Central memory CD8-positive, alpha-beta T cell (primary cell): ENCODE measurements at regions not wholly inside any gene's neighbourhood (a gene's known extent, or its start where the extent isn't known, plus 50 kb on each side); places are given as distances from the start of the nearest gene placed in this dataset.

Experiments
- ATAC-seq: fragments of 150-1000 bp; cut with Tn5 transposase; replicated peaks from 2 replicates; pipeline ENCODE4 v1.10.0; 2022; ENCODE audit warnings: mild to moderate bottlenecking, moderate FRiP score, moderate number of reproducible peaks; ENCODE audit not compliant: poor library complexity, severe bottlenecking; ENCODE audit errors: extremely low read depth
- DNase-seq, 2 donors: peaks; one replicate each; pipeline ENCODE4 v3.0.0; 2021; ENCODE audit warnings: low spot score in 2 of 2
- H3K27ac Mint-ChIP-seq: one replicate; pipeline ENCODE4 v1.8.0; 2022; ENCODE audit warnings: low read depth, mild to moderate bottlenecking, moderate library complexity, mixed read lengths
- H3K27me3 Mint-ChIP-seq: one replicate; pipeline ENCODE4 v1.8.0; 2022; ENCODE audit warnings: mixed read lengths
- H3K36me3 Mint-ChIP-seq: one replicate; pipeline ENCODE4 v1.8.0; 2022; ENCODE audit warnings: mild to moderate bottlenecking, moderate library complexity, mixed read lengths; ENCODE audit not compliant: insufficient read depth
- H3K4me1 Mint-ChIP-seq: one replicate; pipeline ENCODE4 v1.8.0; 2022; ENCODE audit warnings: mixed read lengths
- H3K4me3 Mint-ChIP-seq: one replicate; pipeline ENCODE4 v1.8.0; 2022; ENCODE audit warnings: mild to moderate bottlenecking, moderate library complexity, mixed read lengths
- H3K9me3 Mint-ChIP-seq: one replicate; pipeline ENCODE4 v1.8.0; 2022; ENCODE audit warnings: mixed read lengths

DNA sequence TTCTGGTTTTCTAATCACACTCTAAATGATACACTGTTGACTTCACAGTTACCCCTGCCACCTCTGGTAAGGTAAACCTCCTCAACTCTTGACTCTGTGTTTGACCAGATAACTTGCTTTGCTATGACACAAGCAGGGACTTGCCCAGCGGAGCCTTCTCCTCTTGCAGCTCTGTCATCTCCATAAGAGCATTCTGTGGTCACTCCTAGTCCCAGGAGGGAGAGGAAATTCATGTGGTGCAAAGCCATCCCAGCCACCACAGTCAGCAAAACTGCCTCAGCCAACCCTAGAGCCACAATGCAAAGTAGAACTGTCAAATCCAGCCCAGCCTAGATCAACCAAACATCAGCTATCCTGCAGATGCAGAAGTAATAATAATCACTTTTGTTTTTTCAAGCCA, 144.7 kb upstream of the GADL1 start:
- H3K36me3 Mint-ChIP-seq = peaks cover 2% of the 10 kb centered on the region
- H3K4me3 Mint-ChIP-seq = no peak overlapping the region
- no peaks in the 10 kb centered on the region for H3K27me3 Mint-ChIP-seq
- ATAC-seq (no peak), DNase-seq (no peak)
- H3K9me3 Mint-ChIP-seq = peaks cover 9% of the 10 kb centered on the region
- no peak overlapping the region for H3K27ac Mint-ChIP-seq
- no peaks in the 10 kb centered on the region for H3K4me1 Mint-ChIP-seq

DNA sequence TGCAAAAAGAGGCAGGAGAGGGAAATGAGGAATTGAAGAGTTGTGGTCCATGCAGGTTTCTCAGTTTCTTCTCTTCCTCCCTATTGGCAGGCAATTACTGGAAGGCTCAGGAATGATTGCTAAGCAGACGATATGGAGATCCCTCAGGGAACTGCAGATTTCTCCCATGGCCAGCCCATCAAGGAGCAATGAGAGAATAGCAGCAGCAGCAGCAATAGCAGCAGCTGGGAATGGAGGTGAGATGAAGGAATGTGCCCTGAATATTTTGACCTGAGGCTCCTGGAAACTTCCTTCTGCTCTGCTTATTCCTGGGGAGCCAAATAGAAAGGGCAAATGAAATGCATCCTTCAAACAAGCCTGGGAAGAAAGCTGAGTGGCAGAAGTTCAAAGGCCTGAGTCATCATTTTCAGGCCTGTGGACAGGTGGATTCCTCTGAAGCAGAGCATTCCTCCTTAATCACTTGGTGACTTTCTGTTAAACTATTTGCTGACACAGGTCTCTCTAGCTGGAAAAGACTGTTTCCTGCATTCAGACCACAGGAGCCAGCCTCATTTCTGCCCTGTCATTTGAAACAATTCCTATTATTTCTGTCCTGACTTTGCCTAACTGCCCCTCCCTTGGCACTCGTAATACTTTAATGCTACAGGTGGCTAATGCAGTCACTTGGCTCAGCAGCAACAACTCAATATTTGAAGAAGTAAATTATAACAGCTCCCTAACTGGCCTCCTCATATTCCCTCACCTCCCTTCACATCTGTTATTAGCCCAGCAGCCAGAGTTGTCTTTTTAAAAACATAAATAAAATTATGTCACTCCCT, 146.9 kb upstream of the GADL1 start:
- H3K36me3 Mint-ChIP-seq = peaks cover 2% of the 10 kb centered on the region
- no peak overlapping the region for H3K27ac Mint-ChIP-seq
- no peaks in the 10 kb centered on the region for H3K4me1 Mint-ChIP-seq
- H3K9me3 Mint-ChIP-seq = peaks cover 9% of the 10 kb centered on the region
- H3K27me3 Mint-ChIP-seq = no peaks in the 10 kb centered on the region
- DNase-seq (no peak), ATAC-seq (no peak)
- H3K4me3 Mint-ChIP-seq = no peak overlapping the region

- no peak for ATAC-seq
- H3K27ac Mint-ChIP-seq = no peak overlapping the region
- H3K36me3 Mint-ChIP-seq = peaks cover 2% of the 10 kb centered on the region
- no peak overlapping the region for H3K4me3 Mint-ChIP-seq
- peaks cover 13% of the 10 kb centered on the region for H3K27me3 Mint-ChIP-seq
- H3K9me3 Mint-ChIP-seq = peaks cover 9% of the 10 kb centered on the region
- no peak for DNase-seq
- no peaks in the 10 kb centered on the region for H3K4me1 Mint-ChIP-seq
Observed at GRCh38 chr3:31043184-31043819, 148.8 kb upstream of the GADL1 start.

GRCh38 chr3:31047673-31048072, 153.2 kb upstream of the GADL1 start:
- Mint-ChIP-seq H3K4me3 (no peak overlapping the region), H3K4me1 (no peaks in the 10 kb centered on the region), H3K27ac (no peak overlapping the region), H3K36me3 (no peaks in the 10 kb centered on the region), H3K27me3 (peaks cover 26% of the 10 kb centered on the region), H3K9me3 (peaks cover 8% of the 10 kb centered on the region)
- DNase-seq (no peak), ATAC-seq (no peak)

DNA sequence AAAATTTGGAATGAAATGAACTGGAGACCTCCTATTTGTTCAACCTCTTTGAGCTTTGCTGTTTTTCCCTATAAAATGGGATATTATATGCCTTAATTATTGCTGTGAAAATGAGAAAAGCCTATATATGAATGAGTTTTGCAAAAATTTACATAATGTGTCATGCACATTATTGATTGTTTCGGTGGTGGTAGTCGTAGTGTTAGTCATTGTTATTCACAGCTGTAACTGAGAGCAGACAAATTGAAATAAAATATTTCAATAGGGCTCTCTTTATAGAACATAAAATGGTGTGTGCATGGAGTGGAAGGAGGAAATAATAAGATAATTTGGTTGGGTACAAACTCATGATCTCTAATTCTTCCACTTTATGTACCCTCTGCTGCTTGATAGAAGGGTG, 153.7 kb upstream of the GADL1 start:
- H3K27me3 Mint-ChIP-seq = peaks cover 26% of the 10 kb centered on the region
- H3K4me3 Mint-ChIP-seq = no peak overlapping the region
- ATAC-seq (no peak), DNase-seq (no peak)
- H3K9me3 Mint-ChIP-seq = peaks cover 4% of the 10 kb centered on the region
- H3K36me3 Mint-ChIP-seq = no peaks in the 10 kb centered on the region
- no peaks in the 10 kb centered on the region for H3K4me1 Mint-ChIP-seq
- H3K27ac Mint-ChIP-seq = no peak overlapping the region

DNA sequence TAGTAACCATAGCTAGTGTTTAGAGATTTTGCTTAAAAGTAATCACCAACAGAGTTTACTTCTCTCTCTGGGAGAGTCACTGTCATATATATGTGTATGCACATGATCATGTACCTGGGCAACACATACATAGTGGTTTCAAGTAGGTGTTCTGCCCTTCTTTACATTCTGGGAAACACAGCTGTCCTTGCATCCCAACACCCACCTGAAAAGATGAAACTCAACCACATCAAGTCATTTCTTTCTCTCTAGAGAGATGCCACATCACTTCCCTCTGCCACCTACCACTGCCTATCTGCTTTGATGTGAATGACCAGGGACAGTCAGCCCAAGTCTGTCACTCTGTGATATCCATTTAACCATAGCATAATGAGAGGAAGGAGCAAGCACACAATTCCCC, 155.8 kb upstream of the GADL1 start:
- Mint-ChIP-seq H3K9me3 (peaks cover 4% of the 10 kb centered on the region), H3K4me3 (no peak overlapping the region), H3K36me3 (no peaks in the 10 kb centered on the region), H3K27me3 (peaks cover 26% of the 10 kb centered on the region), H3K27ac (no peak overlapping the region), H3K4me1 (no peaks in the 10 kb centered on the region)
- ATAC-seq = no peak
- DNase-seq = no peak

DNA sequence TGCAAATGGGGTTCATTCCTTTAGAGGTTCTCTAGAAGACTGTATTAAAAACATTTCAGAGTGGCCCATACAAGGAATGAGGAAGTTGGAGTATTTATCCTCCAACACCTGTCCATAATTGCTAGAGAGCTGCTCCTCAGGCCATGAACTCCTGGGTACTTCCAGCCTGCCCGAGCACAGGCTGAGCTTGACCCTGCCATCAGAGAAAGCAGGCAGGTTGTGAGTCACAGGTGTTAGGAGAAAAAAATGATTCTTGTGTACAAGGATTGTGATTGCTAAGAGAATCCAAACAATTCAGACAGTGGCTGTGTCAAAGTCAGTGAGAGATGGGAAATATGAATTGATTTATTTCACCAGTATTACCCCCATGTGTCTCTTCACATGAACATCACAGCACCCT, 156.8 kb upstream of the GADL1 start:
- no peak for ATAC-seq

GRCh38 chr3:31053299-31053698, 158.8 kb upstream of the GADL1 start:
- H3K36me3 Mint-ChIP-seq = no peaks in the 10 kb centered on the region
- H3K9me3 Mint-ChIP-seq = peaks cover 4% of the 10 kb centered on the region
- H3K27me3 Mint-ChIP-seq = peaks cover 14% of the 10 kb centered on the region
- no peak overlapping the region for H3K4me3 Mint-ChIP-seq
- H3K27ac Mint-ChIP-seq = no peak overlapping the region
- no peak for DNase-seq
- ATAC-seq = no peak
- H3K4me1 Mint-ChIP-seq = no peaks in the 10 kb centered on the region

More for the DNA sequence above, 156.8 kb upstream of the GADL1 start:
- Mint-ChIP-seq H3K27me3 (peaks cover 26% of the 10 kb centered on the region), H3K36me3 (no peaks in the 10 kb centered on the region), H3K9me3 (peaks cover 4% of the 10 kb centered on the region), H3K4me1 (no peaks in the 10 kb centered on the region), H3K27ac (no peak overlapping the region), H3K4me3 (no peak overlapping the region)
- DNase-seq = no peak

DNA sequence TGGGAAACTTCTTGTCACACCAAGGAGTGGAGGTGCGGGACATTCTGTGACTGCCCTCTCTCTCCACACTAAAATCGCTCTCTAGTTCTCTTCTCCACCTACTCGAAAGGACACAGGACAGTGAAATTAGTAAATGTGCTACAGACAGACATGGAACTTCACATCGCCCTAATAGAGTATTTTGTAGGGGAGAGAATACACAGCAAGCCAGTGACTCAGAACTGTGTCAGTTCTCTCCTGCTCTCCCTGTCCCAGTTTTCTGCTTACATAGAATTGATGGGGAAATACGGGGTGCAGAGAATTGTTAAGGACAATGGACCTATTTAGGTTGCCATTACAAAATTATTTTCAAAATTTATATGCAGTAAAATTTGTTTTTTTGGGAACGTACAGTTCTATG, 159.6 kb upstream of the GADL1 start:
- H3K4me3 Mint-ChIP-seq = no peak overlapping the region
- ATAC-seq (no peak), DNase-seq (no peak)
- peaks cover 9% of the 10 kb centered on the region for H3K9me3 Mint-ChIP-seq
- no peaks in the 10 kb centered on the region for H3K36me3 Mint-ChIP-seq
- no peak overlapping the region for H3K27ac Mint-ChIP-seq
- peaks cover 11% of the 10 kb centered on the region for H3K27me3 Mint-ChIP-seq
- H3K4me1 Mint-ChIP-seq = no peaks in the 10 kb centered on the region

DNA sequence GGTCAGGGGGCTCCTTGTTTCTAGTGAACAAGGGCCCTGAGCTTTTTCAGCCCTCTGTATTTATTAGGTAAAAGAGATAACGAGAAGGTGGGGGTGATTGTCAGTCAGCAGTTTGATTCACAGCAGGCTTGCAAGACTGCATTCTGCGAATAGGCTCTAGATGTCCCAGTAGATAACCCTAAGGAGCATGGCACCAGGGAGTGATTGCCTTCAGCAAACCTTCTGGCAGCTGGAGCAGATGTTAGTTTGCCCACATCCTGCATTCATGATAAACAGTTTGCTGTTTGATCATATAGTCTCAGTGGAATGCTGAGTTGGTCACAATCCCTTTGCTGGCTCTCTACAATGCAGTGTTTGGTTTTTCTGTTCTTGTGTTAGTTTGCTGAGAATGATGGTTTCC, 161.3 kb upstream of the GADL1 start:
- Mint-ChIP-seq H3K4me1 (no peaks in the 10 kb centered on the region), H3K9me3 (peaks cover 14% of the 10 kb centered on the region), H3K36me3 (no peaks in the 10 kb centered on the region), H3K27me3 (peaks cover 16% of the 10 kb centered on the region), H3K4me3 (no peak overlapping the region), H3K27ac (no peak overlapping the region)
- DNase-seq = no peak
- no peak for ATAC-seq

DNA sequence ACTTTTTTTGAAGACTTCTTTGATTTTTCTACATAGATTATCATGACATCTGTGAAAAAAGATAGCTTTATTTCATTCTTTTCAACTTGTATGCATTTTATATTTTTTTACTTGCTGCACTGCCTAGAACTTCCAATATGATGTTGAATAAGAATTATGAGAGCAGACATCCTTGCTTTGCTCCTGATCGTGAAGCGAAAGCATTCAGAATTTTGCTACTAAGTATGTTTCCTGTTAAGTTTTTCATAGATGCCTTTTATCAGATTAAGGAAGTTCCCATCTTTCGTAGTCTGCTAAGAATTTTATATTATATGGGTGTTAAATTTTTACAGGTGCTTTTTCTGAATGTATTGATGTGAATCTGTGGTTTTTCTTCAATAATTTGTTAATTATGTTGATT, 163.4 kb upstream of the GADL1 start:
- Mint-ChIP-seq H3K4me3 (no peak overlapping the region), H3K27ac (no peak overlapping the region), H3K36me3 (no peaks in the 10 kb centered on the region), H3K27me3 (peaks cover 30% of the 10 kb centered on the region), H3K4me1 (no peaks in the 10 kb centered on the region), H3K9me3 (peaks cover 11% of the 10 kb centered on the region)
- no peak for ATAC-seq
- DNase-seq = no peak

DNA sequence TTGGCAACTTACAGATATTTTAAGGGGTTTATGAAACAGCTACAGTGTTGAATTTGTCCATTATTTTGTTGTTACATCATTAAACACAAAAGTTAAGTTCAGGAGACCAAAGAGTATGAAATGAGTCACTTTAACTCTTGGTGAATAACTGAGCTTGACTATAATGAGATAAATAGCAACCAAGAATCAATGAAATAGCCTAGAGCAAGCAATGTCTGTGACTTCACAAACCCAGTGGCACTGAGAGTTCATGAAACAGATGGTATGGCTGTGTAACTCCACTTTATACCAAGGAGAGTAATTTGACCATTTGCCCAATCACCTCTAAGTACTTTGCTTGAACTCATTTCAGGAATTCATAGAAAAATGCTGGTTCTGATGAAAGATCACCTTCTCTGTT, 169.6 kb upstream of the GADL1 start:
- ATAC-seq (no peak), DNase-seq (no peak)
- H3K4me1 Mint-ChIP-seq = no peaks in the 10 kb centered on the region
- H3K36me3 Mint-ChIP-seq = no peaks in the 10 kb centered on the region
- no peak overlapping the region for H3K4me3 Mint-ChIP-seq
- peaks cover 7% of the 10 kb centered on the region for H3K9me3 Mint-ChIP-seq
- H3K27ac Mint-ChIP-seq = no peak overlapping the region
- peaks cover 28% of the 10 kb centered on the region for H3K27me3 Mint-ChIP-seq

- DNase-seq (no peak), ATAC-seq (no peak)
- H3K27me3 Mint-ChIP-seq = peaks cover 20% of the 10 kb centered on the region
- H3K36me3 Mint-ChIP-seq = no peaks in the 10 kb centered on the region
- no peaks in the 10 kb centered on the region for H3K9me3 Mint-ChIP-seq
- H3K4me1 Mint-ChIP-seq = no peaks in the 10 kb centered on the region
- no peak overlapping the region for H3K4me3 Mint-ChIP-seq
- H3K27ac Mint-ChIP-seq = no peak overlapping the region
Observed at GRCh38 chr3:31065765-31066164, 171.3 kb upstream of the GADL1 start.
